Hippocampal formation (tissue), 2 donors: ENCODE measurements at regions not wholly inside any gene's neighbourhood (a gene's known extent, or its start where the extent isn't known, plus 50 kb on each side); places are given as distances from the start of the nearest gene placed in this dataset.
"Not testable (repeated sequence)": the region's sequence is repeated elsewhere in the genome, so short reads cannot be mapped to it uniquely, and the experiment has no call there.

Experiments used
- DNase-seq, 2 donors: peaks; one replicate each; lab custom pipeline; 2025; lab: John Stamatoyannopoulos, UW

DNA sequence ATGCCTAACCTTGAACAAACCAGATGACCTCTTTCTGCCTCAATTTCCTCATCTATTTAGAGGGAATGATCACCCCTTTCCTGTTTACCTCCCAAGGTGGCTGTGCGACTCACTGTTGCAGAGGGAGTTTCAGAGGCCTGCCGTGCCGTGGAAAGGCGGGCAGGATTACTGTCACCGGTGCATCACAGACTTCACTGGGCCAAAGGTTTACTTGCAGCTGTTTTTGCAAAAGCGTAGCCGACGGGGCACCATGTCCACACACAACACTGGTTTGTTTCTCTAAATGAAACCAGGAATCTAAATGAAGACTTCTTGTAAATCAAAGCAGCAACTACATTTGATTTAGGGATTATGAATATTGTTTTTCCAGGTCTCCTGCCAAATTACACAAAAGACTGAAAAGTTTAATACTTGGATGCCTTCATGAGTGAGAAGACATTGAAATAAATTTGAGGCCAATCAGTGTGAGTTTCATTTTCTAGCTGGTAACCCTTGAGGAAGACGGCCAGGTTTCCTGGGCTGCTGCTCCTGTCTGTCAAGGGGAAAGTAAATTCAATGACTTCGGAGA, 696.1 kb upstream of the TMEM132C start:
- no peak for DNase-seq

GRCh38 chr12:127571578-127571977, 695.4 kb upstream of the TMEM132C start:
- no peak for DNase-seq

DNA sequence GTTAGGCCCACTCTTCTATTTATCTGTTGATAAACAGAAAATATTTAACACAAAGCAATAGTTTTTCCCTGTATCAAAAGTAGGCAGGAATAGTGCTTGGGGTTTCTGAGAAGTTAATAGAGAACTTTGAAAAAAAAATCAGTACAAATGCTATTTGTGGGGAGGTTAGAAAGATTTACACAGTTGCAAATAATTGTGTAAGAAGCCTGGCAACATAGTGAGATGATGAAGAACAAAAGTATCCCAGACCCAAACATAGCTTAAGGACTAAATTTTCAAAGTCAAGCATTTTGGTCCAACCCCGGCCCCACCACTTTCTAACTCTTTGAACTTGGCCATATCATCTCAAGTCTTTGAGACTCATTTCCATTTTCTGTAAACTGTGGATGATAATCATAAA, 687.5 kb upstream of the TMEM132C start:
- DNase-seq, result no peak

- no peak for DNase-seq
Observed at GRCh38 chr12:127582074-127582473, 684.9 kb upstream of the TMEM132C start.

GRCh38 chr12:127583041-127583440, 683.9 kb upstream of the TMEM132C start:
- no peak for DNase-seq

GRCh38 chr12:127588249-127588648, 678.7 kb upstream of the TMEM132C start:
- DNase-seq, result no peak

DNA sequence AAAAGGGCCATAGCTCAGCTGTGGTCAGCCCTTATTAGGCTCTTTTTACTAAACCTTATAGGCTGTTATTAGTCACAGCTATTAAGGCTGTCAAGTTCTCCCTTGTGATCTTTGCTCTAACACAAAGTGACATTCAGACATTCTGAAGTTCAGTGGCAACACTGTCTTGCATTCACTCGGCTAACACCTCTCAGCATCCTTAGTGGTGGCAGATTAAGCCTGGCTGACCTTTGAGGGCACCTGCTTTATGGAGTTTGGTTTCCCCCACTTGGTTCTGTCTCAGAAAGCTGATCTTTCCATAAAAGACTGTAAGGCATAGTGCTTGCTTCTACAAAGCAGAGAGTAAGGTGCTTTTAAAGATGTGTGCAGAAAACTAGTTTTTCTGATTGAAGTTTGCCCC, 677.4 kb upstream of the TMEM132C start:
- no peak for DNase-seq

DNA sequence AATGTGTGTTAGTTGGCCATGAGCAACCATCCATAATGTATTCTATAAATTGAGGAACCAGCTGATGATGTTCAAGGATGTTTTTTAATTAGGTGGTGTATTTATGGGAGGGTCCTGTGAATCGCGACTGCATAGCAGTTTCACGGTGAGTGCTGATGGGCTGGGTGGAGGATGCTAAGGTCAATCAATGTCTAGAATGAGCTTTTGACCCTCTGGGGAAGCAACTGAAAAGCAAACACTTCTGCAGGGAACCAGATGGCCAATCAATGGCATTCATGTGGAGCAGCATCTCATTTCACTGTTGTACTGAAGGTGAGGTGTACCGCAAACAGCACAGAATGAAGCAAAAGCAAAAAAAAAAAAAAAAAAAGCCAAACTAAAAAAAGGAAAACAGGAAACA, 676.1 kb upstream of the TMEM132C start:
- DNase-seq, result no peak

- DNase-seq, result no peak
Observed at GRCh38 chr12:127592245-127592644, 674.7 kb upstream of the TMEM132C start.

DNA sequence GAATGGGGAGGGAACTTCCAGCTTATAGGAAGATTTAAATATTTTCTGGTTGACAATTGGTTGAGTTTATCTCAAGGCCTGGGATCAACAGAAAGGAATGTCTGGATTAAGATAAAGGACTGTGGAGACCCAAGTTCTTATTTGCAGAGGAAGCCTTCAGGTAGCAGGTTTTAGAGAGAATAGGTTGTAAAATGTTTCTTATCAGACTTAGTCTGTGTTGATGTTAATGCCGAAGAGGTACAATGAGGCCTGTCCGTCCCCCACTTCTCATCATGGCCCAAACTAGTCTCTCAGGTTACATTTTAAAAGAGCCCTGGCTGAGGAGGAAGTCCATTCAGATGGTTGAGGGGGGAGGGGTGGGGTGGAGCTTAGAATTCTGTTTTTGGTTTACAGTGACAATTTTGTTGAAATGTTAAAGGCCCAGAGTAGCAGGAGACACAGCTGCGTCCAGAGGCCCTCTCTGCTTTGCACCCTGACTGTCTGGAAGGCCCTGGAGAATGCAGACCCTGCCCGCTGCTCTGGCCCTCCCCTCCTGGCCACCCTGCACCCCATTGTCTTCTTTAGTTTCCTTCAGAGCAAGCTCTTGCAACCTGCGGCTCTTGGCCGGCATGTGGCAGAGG, 672.5 kb upstream of the TMEM132C start:
- no peak for DNase-seq

DNA sequence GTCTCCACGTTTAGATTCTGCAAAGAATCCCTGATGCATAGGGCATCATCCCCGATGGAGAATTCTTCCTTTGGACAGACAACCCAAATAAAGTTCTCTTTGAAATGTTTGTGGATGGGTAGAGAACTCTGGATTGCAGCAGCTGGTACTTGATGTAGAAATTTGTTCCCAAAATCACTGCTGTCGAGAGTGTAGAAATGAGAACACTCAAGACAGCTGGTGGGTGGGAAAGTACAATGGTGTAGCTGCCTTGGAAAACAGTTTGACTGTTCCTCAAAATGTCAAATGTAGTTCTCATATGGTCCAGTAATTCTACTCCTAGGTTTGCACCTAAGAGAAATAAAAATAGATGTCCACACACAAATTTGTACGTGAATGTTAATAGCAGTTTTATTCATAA, 671.5 kb upstream of the TMEM132C start:
- no peak for DNase-seq

DNA sequence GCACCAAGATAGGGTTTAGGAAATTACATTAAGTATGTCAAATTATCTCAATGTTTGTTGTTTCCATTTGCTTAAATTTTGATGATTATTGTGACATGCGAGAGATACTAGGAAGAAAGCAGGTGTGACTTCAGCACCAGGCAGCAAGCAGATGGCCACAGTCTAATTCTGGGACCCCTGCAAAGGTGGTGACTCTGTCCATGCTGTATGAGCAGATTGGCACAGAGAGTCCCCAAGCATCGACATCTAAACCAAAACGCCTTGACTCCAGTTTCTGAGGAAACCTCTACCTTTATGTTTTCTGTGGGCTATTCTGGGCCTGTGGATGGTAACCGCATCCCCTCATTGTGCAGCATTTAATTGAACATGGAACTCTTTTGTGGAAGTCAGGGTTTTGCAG, 670.1 kb upstream of the TMEM132C start:
- DNase-seq, result no peak

- no peak for DNase-seq
Observed at GRCh38 chr12:127599436-127599835, 667.5 kb upstream of the TMEM132C start.

DNA sequence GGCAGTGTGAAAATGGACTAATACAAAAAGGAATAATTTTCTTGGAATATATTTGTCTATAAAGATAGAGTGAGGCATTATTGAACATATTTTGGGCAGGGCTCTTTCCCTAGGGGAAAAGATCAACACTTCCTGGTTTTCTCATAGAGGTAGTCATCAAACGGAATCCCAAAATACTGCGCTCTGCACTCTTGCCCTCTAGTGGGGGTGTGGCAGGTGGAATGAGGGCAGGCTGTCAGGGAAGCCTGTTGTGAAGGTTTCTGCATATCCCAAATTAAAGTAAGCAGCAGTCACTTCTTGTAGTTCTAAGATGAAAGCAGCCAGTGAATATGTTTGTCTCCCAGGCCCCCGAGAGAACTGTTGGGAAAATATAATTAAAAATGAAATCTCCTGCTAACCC, 666.8 kb upstream of the TMEM132C start:
- no peak for DNase-seq

DNA sequence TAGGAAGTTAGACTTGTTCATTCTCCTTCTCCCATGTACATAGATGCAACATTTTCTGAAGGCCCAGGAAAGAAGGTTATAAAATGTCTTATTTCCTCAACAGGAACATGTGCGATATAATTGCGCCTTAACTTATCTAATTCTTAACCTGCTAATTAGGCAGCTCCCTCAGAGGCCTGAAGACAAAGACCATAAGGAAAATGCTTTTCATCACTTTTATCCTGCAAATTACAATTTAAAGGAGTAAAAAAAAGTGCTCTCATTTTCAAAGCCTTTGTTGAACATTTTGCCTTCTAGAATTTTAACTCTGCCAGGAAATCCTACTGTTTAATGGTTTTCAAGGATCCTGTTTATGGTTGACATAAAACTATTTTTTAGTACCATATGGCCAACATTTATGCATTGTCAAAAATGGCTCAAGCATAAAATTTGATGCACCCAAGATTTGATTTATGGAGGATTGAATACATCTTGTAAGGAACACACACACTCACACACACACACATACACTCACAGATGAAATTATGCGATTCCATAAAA, 660.4 kb upstream of the TMEM132C start:
- DNase-seq, result no peak

DNA sequence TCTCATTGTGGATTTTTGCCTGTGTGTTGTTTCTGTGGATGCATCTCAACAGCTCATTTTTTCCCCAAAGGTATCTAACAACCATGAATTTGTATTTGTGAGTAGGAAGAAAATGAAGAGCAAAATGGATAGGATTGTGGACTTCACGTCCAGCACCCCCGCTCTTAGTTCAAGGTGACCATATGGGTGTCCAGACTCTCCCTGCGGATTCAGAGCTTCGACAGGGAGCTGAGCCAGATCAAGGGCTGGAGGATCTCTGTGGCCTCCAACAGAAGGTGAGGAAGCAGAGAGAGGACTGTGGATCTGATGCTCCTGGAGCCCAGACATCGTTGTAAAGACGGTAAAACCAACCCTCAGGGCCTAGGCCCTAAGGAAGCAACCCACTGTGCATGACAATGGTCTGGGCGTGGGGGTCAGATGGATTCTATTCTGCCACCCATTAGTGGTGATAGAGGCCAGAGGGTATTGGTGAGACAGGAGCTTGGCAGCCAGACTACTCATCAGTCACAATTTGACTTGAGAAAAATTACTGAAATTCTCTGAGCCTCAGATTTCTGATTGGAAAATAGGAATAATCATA, 659.7 kb upstream of the TMEM132C start:
- no peak for DNase-seq

GRCh38 chr12:127608359-127608758, 658.6 kb upstream of the TMEM132C start:
- not testable (repeated sequence) for DNase-seq

DNA sequence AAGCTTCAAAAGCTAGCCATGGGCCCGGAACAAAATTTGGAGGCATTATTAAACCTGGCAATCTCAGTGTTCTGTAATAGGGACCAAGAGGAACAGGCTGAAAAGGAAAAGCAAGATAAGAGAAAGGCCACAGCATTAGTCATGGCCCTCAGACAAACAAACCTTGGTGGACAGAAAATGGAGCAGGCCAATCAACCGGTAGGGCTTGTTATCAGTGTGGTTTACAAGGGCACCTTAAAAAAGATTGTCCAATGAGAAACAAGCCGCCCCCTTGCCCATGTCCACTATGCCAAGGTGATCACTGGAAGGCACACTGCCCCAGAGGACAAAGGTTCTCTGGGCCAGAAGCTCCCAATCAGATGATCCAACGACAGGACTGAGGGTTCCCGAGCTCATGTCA, 653.9 kb upstream of the TMEM132C start:
- no peak for DNase-seq

GRCh38 chr12:127619869-127620734, 646.9 kb upstream of the TMEM132C start:
- DNase-seq, result no peak

DNA sequence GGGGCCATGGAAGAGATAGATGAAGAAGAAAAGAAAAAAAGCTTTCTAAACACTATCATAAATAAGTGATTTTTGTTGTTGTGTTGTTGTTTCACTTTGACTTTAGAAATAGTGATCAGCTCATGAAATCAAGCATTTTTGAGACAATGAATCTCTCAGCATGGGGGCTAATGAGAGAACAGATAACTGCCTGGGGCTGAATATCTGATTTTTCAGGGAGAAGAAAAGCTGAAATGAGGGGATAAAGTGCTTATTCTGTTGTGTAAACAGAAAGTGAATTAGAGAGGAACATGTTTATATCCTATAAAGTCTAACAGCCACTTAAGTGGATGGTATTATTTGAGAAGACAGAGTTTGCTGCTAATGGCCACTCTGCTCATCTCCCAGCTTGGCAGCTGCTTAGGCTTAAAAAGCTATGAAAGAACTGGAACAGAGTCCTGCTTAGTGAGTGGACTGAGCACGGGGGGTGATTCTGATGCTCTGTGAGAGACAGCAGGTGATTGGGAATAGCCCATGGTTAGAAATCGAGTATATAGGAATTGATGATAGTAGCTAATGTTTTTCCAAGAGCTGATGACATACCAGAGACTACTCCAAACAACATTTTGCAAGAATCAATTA, 646.1 kb upstream of the TMEM132C start:
- DNase-seq, result no peak

DNA sequence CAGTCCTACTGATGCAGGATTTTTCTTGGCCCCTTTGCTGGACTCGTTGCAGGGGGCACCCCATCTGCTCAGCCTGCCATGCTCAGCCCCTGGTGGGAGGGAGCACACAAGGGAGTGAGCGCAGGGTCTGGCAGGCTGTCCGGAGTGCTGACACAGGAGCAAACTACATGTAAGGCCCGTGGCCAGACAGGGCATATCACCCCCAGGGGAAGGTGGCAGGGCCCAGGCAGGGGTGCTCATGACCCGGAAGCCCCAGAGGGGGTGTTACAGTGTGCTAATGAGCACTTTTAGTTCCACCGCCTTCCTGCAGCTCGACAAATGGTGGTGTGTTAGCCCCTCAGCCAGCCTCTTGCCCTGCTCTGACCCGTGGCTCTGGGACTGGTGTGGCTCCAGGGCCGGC, 645.6 kb upstream of the TMEM132C start:
- no peak for DNase-seq

DNA sequence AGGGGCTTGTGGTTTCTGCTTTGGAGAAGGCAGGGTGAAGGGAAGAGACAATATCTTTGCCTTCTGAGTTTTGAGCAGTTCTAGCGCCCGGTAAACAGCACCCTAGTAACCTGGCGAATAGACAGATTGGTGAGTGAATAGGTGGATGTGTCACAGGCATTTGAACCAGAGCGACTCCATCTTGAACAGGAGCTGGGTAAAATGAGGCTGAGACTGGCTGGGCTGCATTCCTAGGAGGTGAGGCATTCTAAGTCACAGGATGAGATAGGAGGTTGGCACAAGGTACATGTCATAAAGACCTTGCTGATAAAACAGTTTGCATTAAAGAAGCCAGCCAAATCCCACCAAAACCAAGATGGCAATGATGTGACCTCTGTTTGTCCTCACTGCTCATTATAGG, 643.6 kb upstream of the TMEM132C start:
- no peak for DNase-seq
